Muscle layer of duodenum (tissue), 2 donors: ENCODE measurements at regions not wholly inside any gene's neighbourhood (a gene's known extent, or its start where the extent isn't known, plus 50 kb on each side); places are given as distances from the start of the nearest gene placed in this dataset.

Source experiments
- H3K27ac ChIP-seq: one replicate; pipeline ENCODE4 v1.7.0; 2013; ENCODE audit warnings: mild to moderate bottlenecking, low read length
- H3K27me3 ChIP-seq: one replicate; pipeline ENCODE4 v1.7.0; 2013; ENCODE audit warnings: low read depth, mild to moderate bottlenecking, control low read depth, low read length
- H3K36me3 ChIP-seq, 2 donors: one replicate each; pipeline ENCODE4 v1.7.0; 2013; ENCODE audit warnings: low read length in 2 of 2, control low read depth in 1 of 2, mild to moderate bottlenecking in 1 of 2; ENCODE audit not compliant: insufficient read depth in 2 of 2, control insufficient read depth in 1 of 2
- H3K4me1 ChIP-seq, 2 donors: one replicate each; pipeline ENCODE4 v1.7.0; 2013; ENCODE audit warnings: low read length in 2 of 2, mild to moderate bottlenecking in 2 of 2, control low read depth in 1 of 2, moderate library complexity in 1 of 2; ENCODE audit not compliant: insufficient read depth in 2 of 2, control insufficient read depth in 1 of 2
- H3K4me3 ChIP-seq, 2 donors: one replicate each; pipeline ENCODE4 v1.7.0; 2013; ENCODE audit warnings: low read length in 2 of 2, low read depth in 1 of 2, mild to moderate bottlenecking in 1 of 2
- H3K9me3 ChIP-seq, 2 donors: one replicate each; pipeline ENCODE4 v1.7.0; 2013; ENCODE audit warnings: low read length in 2 of 2, control low read depth in 1 of 2, mild to moderate bottlenecking in 1 of 2; ENCODE audit not compliant: control insufficient read depth in 1 of 2
- donor health status: healthy.

DNA sequence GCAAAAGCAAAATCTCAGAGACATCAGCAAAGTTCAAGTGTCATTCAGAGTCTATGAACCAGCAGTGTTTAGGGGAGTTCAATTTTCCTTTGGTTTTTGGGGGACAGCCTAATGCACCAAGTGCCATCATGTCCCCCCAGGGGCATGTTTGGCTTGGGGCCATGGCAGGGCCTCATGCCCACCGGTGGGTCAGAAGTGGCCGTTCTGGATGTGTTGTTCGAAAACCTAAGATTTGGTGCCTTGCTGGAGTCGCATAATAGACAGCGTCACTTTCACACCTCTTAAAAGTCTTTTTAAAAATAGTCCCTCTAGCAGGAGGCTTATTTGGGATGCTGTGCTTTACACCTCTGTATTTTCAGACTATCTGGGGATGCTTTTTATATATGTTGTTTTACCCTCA lies 250.1 kb downstream of the ZNF536 start:
- Histone ChIP-seq H3K9me3 (peaks cover 11 to 12% of the 10 kb centered on the region in 2 donors), H3K27me3 (no peaks in the 10 kb centered on the region), H3K4me3 (no peak overlapping the region), H3K36me3 (no peaks in the 10 kb centered on the region), H3K27ac (no peak overlapping the region), H3K4me1 (no peaks in the 10 kb centered on the region)

DNA sequence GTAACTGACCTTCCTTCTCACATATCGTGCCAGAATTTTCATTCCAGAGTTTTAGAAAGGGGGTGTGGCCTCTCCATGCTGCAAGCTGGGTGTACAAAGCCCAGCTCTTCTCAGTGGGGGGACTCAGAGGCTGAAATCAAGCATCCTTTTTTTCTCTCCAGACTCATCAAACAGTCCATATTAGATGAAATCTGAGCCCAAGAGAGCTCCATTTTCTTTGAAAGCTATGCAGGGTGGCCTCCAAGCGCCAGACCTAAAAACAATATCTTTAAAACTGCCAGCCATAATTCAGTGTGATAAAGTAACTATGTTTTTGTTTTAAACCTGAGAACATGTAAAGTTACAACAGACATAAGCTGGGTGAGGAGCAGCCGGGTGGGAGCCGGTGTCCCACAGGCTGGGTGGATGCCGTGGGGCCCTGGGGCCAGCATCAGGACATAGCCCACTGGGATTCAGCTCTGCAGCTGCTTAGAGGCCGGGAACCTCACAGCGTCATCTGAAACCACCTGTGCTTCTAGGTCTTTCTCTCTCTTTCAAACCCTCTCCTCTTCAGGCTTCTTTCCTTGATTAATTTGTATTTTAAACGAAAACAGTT lies 249.2 kb downstream of the ZNF536 start:
- no peak overlapping the region for H3K27ac ChIP-seq
- no peaks in the 10 kb centered on the region for H3K27me3 ChIP-seq
- H3K4me1 ChIP-seq = no peaks in the 10 kb centered on the region
- peaks cover 11 to 12% of the 10 kb centered on the region in 2 donors for H3K9me3 ChIP-seq
- no peak overlapping the region for H3K4me3 ChIP-seq
- H3K36me3 ChIP-seq = no peaks in the 10 kb centered on the region

GRCh38 chr19:30620354-30620753 lies 248.2 kb downstream of the ZNF536 start:
- H3K27me3 ChIP-seq = no peaks in the 10 kb centered on the region
- H3K9me3 ChIP-seq = peaks cover 11 to 12% of the 10 kb centered on the region in 2 donors
- H3K36me3 ChIP-seq = no peaks in the 10 kb centered on the region
- H3K4me1 ChIP-seq = no peaks in the 10 kb centered on the region
- H3K27ac ChIP-seq = no peak overlapping the region
- H3K4me3 ChIP-seq = no peak overlapping the region

DNA sequence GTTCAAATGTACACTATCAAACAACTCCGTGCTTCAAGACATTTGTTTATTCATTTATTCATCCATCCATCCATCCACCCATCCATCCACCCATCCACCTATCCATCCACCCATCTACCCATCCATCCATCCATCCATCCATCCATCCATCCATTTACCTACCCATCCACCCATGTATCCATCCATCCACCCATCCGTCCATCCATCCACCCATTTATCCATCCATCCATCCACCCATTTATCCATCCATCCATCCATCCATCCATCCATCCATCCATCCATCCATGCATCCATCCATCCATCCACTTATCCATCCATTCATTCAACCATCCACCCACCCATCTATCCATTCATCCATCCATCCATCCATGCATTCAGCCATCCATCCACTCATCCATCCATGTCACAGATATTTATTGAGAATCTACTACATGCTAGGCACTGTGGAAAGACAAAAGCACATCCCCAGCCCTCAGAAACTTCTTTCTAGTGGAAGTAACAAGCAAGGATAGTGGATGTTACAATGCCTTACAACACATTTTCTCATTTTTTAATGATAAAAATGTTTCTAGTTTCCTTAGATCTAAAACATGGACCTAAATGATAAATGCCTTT lies 237.6 kb downstream of the ZNF536 start:
- Histone ChIP-seq H3K9me3 (no peaks in the 10 kb centered on the region), H3K27me3 (no peaks in the 10 kb centered on the region), H3K4me1 (no peaks in the 10 kb centered on the region), H3K36me3 (no peaks in the 10 kb centered on the region), H3K27ac (no peak overlapping the region), H3K4me3 (no peak overlapping the region)

DNA sequence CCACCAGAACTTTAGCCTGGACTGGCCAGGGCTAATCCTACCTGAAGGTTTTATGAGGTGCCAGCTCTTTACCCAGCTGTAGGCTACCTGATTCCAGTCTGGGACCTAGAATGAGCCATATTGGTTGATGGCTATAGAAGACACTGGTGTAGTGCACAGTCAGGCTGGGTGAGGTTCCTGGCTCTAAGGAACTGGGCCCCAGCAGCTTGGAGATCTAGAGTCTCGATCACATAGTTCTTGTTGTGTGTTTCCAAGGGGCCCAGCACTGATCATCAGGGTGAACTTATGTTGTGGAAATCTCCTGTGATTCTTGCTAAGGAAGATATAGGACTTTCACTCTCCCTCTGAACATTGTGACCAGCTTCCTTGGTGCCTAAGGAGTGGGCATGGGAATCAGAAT lies 236.3 kb downstream of the ZNF536 start:
- H3K9me3 ChIP-seq = no peaks in the 10 kb centered on the region
- no peaks in the 10 kb centered on the region for H3K27me3 ChIP-seq
- no peaks in the 10 kb centered on the region for H3K36me3 ChIP-seq
- no peak overlapping the region for H3K27ac ChIP-seq
- H3K4me1 ChIP-seq = no peaks in the 10 kb centered on the region
- no peak overlapping the region for H3K4me3 ChIP-seq
